KBM-7 (cell line): ENCODE measurements at regions not wholly inside any gene's neighbourhood (a gene's known extent, or its start where the extent isn't known, plus 50 kb on each side); places are given as distances from the start of the nearest gene placed in this dataset.
A peak's percentile ranks its signal among the peaks of the same experiment; 100 is the strongest.

Experiments
- DNase-seq: peaks from one replicate; pipeline ENCODE4 v3.0.0-alpha.2; 2015
- in situ Hi-C: fragments of 300-500 bp; cut with MboI; formaldehyde crosslinking; loops from 2 replicates; pipeline ENCODE4 v1.14.3; 2020; ENCODE audit warnings: low sequenced_read_pairs, low pct_unique_long_range_greater_than_20kb, mixed read lengths

- in situ Hi-C loops = no loop called here
- DNase-seq = no peak
Measured at GRCh38 chr12:128047266-128048060, 219.5 kb upstream of the TMEM132C start.

GRCh38 chr12:128052331-128052730, 214.6 kb upstream of the TMEM132C start:
- in situ Hi-C loops = no loop called here
- no peak for DNase-seq

- no peak for DNase-seq
- in situ Hi-C loops = no loop called here
Measured at GRCh38 chr12:128052777-128053176, 214.2 kb upstream of the TMEM132C start.

- in situ Hi-C loops = no loop called here
Measured at GRCh38 chr12:128055567-128055966, 211.4 kb upstream of the TMEM132C start.

GRCh38 chr12:128056136-128056801, 210.7 kb upstream of the TMEM132C start:
- in situ Hi-C loops = no loop called here
- DNase-seq = no peak

More at GRCh38 chr12:128055567-128055966, 211.4 kb upstream of the TMEM132C start:
- no peak for DNase-seq

- no peak for DNase-seq
- in situ Hi-C loops = no loop called here
Measured at GRCh38 chr12:128057586-128057985, 209.4 kb upstream of the TMEM132C start.

GRCh38 chr12:128059621-128060370, 207.2 kb upstream of the TMEM132C start:
- DNase-seq = no peak
- in situ Hi-C loops = no loop called here

- no peak for DNase-seq
- in situ Hi-C loops = no loop called here
Measured at GRCh38 chr12:128068211-128068610, 198.8 kb upstream of the TMEM132C start.

- in situ Hi-C loops = no loop called here
- peak; percentile 48 for DNase-seq
Measured at GRCh38 chr12:128069359-128069997, 197.5 kb upstream of the TMEM132C start.

- in situ Hi-C loops = no loop called here
Measured at GRCh38 chr12:128073937-128074336, 193.0 kb upstream of the TMEM132C start.

GRCh38 chr12:128075332-128075731, 191.6 kb upstream of the TMEM132C start:
- no peak for DNase-seq
- in situ Hi-C loops = no loop called here

More at GRCh38 chr12:128073937-128074336, 193.0 kb upstream of the TMEM132C start:
- no peak for DNase-seq

GRCh38 chr12:128076188-128076587, 190.8 kb upstream of the TMEM132C start:
- in situ Hi-C loops = no loop called here
- no peak for DNase-seq

- in situ Hi-C loops = no loop called here
- DNase-seq = no peak
Measured at GRCh38 chr12:128077211-128077916, 189.6 kb upstream of the TMEM132C start.

- in situ Hi-C loops = no loop called here
- DNase-seq = no peak
Measured at GRCh38 chr12:128077917-128078298, 189.1 kb upstream of the TMEM132C start.

- in situ Hi-C loops = no loop called here
- DNase-seq = no peak
Measured at GRCh38 chr12:128078301-128078971, 188.5 kb upstream of the TMEM132C start.

- DNase-seq = no peak
- in situ Hi-C loops = no loop called here
Measured at GRCh38 chr12:128079446-128079845, 187.5 kb upstream of the TMEM132C start.

GRCh38 chr12:128083132-128083729, 183.7 kb upstream of the TMEM132C start:
- in situ Hi-C loops = no loop called here
- peak; percentile 24 for DNase-seq

GRCh38 chr12:128088926-128089325, 178.0 kb upstream of the TMEM132C start:
- in situ Hi-C loops = no loop called here
- DNase-seq = no peak
